SK-N-SH (cell line): ENCODE measurements at regions not wholly inside any gene's neighbourhood (a gene's known extent, or its start where the extent isn't known, plus 50 kb on each side); places are given as distances from the start of the nearest gene placed in this dataset.

ENCODE experiments used
- CTCF ChIP-seq: fragments of 200-600 bp; sonication (generic); IDR thresholded peaks from 2 replicates; pipeline ENCODE4 v1.6.1; 2017; ENCODE audit warnings: antibody characterized with exemption, mild to moderate bottlenecking, moderate library complexity
- EZH2phosphoT487 ChIP-seq: fragments of 200-600 bp; sonication (generic); IDR thresholded peaks from 2 replicates; pipeline ENCODE4 v1.6.1; 2017; ENCODE audit warnings: low read depth, mixed run types, mild to moderate bottlenecking, antibody characterized with exemption, moderate library complexity, borderline replicate concordance
- IRF3 ChIP-seq: fragments of 150-350 bp; IDR thresholded peaks from 2 replicates; pipeline ENCODE4 v1.6.1; 2016; ENCODE audit warnings: mild to moderate bottlenecking, low read depth, low read length
- JUND ChIP-seq: IDR thresholded peaks from 2 replicates; pipeline ENCODE4 v1.4.0; 2012
- NFIC ChIP-seq: IDR thresholded peaks from 2 replicates; pipeline ENCODE4 v1.4.0; 2012; ENCODE audit warnings: borderline replicate concordance
- POLR2AphosphoS5 ChIP-seq: IDR thresholded peaks from 2 replicates; pipeline ENCODE4 v1.6.1; 2012; ENCODE audit warnings: low read depth, low read length
- RAD21 ChIP-seq: IDR thresholded peaks from 2 replicates; pipeline ENCODE4 v1.6.1; 2012; ENCODE audit warnings: mild to moderate bottlenecking, low read length
- RCOR1 ChIP-seq: fragments of 150-350 bp; IDR thresholded peaks from 2 replicates; pipeline ENCODE4 v1.6.1; 2017; ENCODE audit warnings: antibody characterized with exemption, low read length
- SIN3A ChIP-seq: IDR thresholded peaks from 2 replicates; pipeline ENCODE4 v1.6.1; 2012; ENCODE audit warnings: low read depth, mild to moderate bottlenecking, low read length, moderate library complexity, borderline replicate concordance

GRCh38 chr3:103189941-103190340, 755.1 kb downstream of the ZPLD1 start:
- no peak for TF ChIP-seq CTCF
- TF ChIP-seq JUND: no peak
- TF ChIP-seq EZH2phosphoT487: no peak
- TF ChIP-seq POLR2AphosphoS5: no peak
- no peak for TF ChIP-seq RAD21
- no peak for TF ChIP-seq NFIC
- TF ChIP-seq IRF3: no peak
- no peak for TF ChIP-seq RCOR1
- no peak for TF ChIP-seq SIN3A
